GM23338 (cell line): ENCODE measurements at regions not wholly inside any gene's neighbourhood (a gene's known extent, or its start where the extent isn't known, plus 50 kb on each side); places are given as distances from the start of the nearest gene placed in this dataset.

Source experiments
- CREB1 ChIP-seq: fragments of 250-450 bp; sonication (Bioruptor Pico); IDR thresholded peaks from 2 replicates; pipeline ENCODE4 v1.5.0; 2020; ENCODE audit warnings: low read depth, mild to moderate bottlenecking, moderate library complexity
- CTCF ChIP-seq, 2 experiments: fragments of 200-600 bp in 1 of 2; sonication (generic) in 1 of 2; conservative IDR thresholded peaks; 2 replicates each; pipeline versions ENCODE4 v1.5.1 to v1.6.1; 2016 to 2017; ENCODE audit warnings: antibody characterized with exemption in 2 of 2, low read depth in 2 of 2, mild to moderate bottlenecking in 2 of 2, moderate library complexity in 1 of 2
- ETS1 ChIP-seq: IDR thresholded peaks from 2 replicates; pipeline ENCODE4 v1.6.1; 2016; ENCODE audit warnings: antibody characterized with exemption
- EZH2 ChIP-seq: fragments of 200-600 bp; sonication (generic); IDR thresholded peaks from one replicate; pipeline ENCODE4 v1.8.0; 2017; ENCODE audit warnings: antibody characterized with exemption, mild to moderate bottlenecking, low read depth; ENCODE audit not compliant: unreplicated experiment
- EZH2phosphoT487 ChIP-seq: fragments of 200-600 bp; sonication (generic); IDR thresholded peaks from one replicate; pipeline ENCODE4 v1.8.1; 2018; ENCODE audit warnings: antibody characterized with exemption; ENCODE audit not compliant: unreplicated experiment
- JUNB ChIP-seq: IDR thresholded peaks from one replicate; pipeline ENCODE4 v1.6.1; 2016; ENCODE audit warnings: antibody characterized with exemption; ENCODE audit not compliant: unreplicated experiment
- NANOG ChIP-seq: IDR thresholded peaks from 2 replicates; pipeline ENCODE4 v1.6.1; 2016; ENCODE audit warnings: antibody characterized with exemption, borderline replicate concordance
- POLR2AphosphoS5 ChIP-seq: IDR thresholded peaks from 2 replicates; pipeline ENCODE4 v1.6.1; 2016; ENCODE audit warnings: antibody characterized with exemption, low read depth
- REST ChIP-seq: IDR thresholded peaks from one replicate; pipeline ENCODE4 v1.6.1; 2018; ENCODE audit warnings: antibody characterized with exemption; ENCODE audit not compliant: unreplicated experiment
- STAT1 ChIP-seq: IDR thresholded peaks from one replicate; pipeline ENCODE4 v1.6.1; 2016; ENCODE audit warnings: antibody characterized with exemption; ENCODE audit not compliant: unreplicated experiment
- ZNF114 ChIP-seq: fragments of 250-450 bp; sonication (Bioruptor Pico); IDR thresholded peaks from 2 replicates; pipeline ENCODE4 v1.5.0; 2020; ENCODE audit warnings: mild to moderate bottlenecking, moderate library complexity
- ZNF331 ChIP-seq: fragments of 250-450 bp; sonication (Bioruptor Pico); IDR thresholded peaks from 2 replicates; pipeline ENCODE4 v1.5.0; 2020; ENCODE audit warnings: low read depth, mild to moderate bottlenecking, moderate library complexity
- ZNF462 ChIP-seq: fragments of 250-450 bp; sonication (Bioruptor Pico); IDR thresholded peaks from 2 replicates; pipeline ENCODE4 v1.5.0; 2020; ENCODE audit warnings: mild to moderate bottlenecking, moderate library complexity

GRCh38 chr3:62951037-62951613 is 75.9 kb upstream of the CADPS start:
- no peak for TF ChIP-seq CTCF (conservative IDR thresholded peaks at IDR 0.05; ENCODE audit: low read depth in 2 of 2)
- no peak for TF ChIP-seq EZH2
- TF ChIP-seq EZH2phosphoT487: no peak
- TF ChIP-seq REST: no peak
- TF ChIP-seq CREB1 (CRISPR knock-in tag): no peak
- no peak for TF ChIP-seq POLR2AphosphoS5
- no peak for TF ChIP-seq STAT1
- no peak for TF ChIP-seq ETS1
- no peak for TF ChIP-seq ZNF114
- TF ChIP-seq JUNB: no peak
- 0 out of 2 replicates have a peak, but pooled peaks have one; percentile 3 for TF ChIP-seq NANOG
- no peak for TF ChIP-seq ZNF331 (CRISPR knock-in tag)
- TF ChIP-seq ZNF462 (CRISPR knock-in tag): no peak
